Mammary epithelial cell (primary cell): ENCODE measurements at regions not wholly inside any gene's neighbourhood (a gene's known extent, or its start where the extent isn't known, plus 50 kb on each side); places are given as distances from the start of the nearest gene placed in this dataset.

Experiments used
- EZH2 ChIP-seq: IDR thresholded peaks from 2 replicates; pipeline ENCODE4 v1.6.1; 2012; ENCODE audit warnings: low read length, inconsistent platforms, borderline replicate concordance
- TF ChIP-seq, protein P1 (sequence below), 2 donors: IDR thresholded peaks in 1 of 2; conservative IDR thresholded peaks in 1 of 2; 2 replicates each; pipeline ENCODE4 v1.5.1; 2011 to 2012; ENCODE audit warnings: inconsistent platforms in 2 of 2, low read length in 2 of 2, mild to moderate bottlenecking in 2 of 2, control low read depth in 1 of 2, low read depth in 1 of 2; ENCODE audit not compliant: insufficient read depth in 1 of 2; ENCODE audit errors: extremely low read depth in 1 of 2

DNA sequence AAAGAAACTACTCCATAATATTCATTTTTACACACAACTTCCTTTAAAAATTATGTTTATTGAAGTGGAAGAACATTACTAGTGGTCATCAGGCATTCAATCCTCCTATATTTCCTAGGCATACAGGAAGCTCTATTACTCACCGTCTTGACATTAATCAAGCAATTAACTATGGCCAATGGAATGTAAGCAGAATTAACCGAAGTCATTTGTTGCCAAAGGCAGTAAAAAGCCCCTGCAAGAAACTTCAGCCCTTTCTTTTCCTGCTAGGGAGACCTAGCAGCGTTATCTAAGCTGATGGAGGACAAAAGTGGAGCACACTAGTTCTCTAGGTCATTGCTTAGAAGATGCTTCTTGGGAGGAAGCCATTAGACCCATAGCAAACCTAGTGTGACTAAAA is 399.6 kb downstream of the KCNH5 start:
- no peak for TF ChIP-seq EZH2
- TF ChIP-seq, protein P1, sequence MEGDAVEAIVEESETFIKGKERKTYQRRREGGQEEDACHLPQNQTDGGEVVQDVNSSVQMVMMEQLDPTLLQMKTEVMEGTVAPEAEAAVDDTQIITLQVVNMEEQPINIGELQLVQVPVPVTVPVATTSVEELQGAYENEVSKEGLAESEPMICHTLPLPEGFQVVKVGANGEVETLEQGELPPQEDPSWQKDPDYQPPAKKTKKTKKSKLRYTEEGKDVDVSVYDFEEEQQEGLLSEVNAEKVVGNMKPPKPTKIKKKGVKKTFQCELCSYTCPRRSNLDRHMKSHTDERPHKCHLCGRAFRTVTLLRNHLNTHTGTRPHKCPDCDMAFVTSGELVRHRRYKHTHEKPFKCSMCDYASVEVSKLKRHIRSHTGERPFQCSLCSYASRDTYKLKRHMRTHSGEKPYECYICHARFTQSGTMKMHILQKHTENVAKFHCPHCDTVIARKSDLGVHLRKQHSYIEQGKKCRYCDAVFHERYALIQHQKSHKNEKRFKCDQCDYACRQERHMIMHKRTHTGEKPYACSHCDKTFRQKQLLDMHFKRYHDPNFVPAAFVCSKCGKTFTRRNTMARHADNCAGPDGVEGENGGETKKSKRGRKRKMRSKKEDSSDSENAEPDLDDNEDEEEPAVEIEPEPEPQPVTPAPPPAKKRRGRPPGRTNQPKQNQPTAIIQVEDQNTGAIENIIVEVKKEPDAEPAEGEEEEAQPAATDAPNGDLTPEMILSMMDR (conservative IDR thresholded peaks at IDR 0.05 in 1 of 2, IDR thresholded peaks at IDR 0.05 in 1 of 2; ENCODE audit: extremely low read depth in 1 of 2, insufficient read depth in 1 of 2, low read depth in 1 of 2, low read length in 2 of 2), result no peak
